ENCODE measurements at regions not wholly inside any gene's neighbourhood (a gene's known extent, or its start where the extent isn't known, plus 50 kb on each side); places are given as distances from the start of the nearest gene placed in this dataset.

DNA sequence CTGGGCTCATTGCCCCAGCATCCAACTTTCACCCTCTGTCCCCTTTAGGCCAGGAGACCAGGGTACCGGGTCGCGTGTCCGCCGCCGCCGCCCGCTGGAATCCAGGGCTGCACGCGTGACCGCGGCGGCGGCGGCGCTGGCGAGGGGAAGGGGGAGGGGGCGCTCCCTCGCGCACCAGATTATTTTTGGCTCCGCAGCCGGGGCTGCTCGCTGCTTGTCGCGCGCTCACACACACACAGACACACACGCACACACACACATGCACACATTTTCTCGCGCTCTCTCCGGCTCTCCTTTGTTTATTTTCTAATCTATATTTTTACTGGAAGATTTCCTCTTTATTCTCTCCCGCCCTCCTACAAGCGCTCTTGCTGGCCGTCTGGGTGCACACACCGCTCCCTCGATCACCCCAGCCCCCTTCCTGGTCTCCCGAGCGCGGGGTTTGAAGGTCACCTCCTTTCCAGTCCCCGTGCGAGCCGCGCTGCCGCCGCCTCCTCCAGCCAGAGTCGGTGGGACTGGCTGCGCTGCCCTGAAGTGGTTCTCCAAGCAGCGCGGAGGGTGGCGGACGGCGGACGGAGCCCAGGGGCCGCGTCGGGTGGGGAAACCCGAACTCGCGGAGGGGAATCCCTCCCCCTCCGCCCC lies 921.4 kb upstream of the EEF2KMT start:
- no peak for TF ChIP-seq POLR2AphosphoS5 (IDR thresholded peaks at IDR 0.05)
- TF ChIP-seq, protein P1, sequence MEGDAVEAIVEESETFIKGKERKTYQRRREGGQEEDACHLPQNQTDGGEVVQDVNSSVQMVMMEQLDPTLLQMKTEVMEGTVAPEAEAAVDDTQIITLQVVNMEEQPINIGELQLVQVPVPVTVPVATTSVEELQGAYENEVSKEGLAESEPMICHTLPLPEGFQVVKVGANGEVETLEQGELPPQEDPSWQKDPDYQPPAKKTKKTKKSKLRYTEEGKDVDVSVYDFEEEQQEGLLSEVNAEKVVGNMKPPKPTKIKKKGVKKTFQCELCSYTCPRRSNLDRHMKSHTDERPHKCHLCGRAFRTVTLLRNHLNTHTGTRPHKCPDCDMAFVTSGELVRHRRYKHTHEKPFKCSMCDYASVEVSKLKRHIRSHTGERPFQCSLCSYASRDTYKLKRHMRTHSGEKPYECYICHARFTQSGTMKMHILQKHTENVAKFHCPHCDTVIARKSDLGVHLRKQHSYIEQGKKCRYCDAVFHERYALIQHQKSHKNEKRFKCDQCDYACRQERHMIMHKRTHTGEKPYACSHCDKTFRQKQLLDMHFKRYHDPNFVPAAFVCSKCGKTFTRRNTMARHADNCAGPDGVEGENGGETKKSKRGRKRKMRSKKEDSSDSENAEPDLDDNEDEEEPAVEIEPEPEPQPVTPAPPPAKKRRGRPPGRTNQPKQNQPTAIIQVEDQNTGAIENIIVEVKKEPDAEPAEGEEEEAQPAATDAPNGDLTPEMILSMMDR (IDR thresholded peaks at IDR 0.05), result no peak
